ENCODE measurements at regions not wholly inside any gene's neighbourhood (a gene's known extent, or its start where the extent isn't known, plus 50 kb on each side); places are given as distances from the start of the nearest gene placed in this dataset.

DNA sequence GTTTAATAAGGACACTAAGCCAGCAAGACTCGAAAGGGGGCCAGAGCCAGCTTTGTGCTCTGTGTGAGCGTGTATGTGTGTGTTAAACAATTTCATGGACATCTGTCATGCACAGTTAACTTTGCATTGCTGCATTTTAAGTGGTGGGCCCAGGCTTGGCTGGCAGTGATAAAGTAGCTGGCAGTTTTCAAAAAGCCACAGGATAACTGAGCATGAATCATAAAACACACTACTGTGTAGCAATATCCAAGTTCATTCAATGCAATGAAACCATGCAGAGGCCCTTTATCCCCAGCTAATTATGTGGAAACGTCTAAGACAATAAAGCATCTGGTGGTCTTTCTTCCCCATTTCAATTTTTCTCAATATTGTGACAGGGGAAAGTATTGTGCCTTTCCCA lies 132.9 kb downstream of the NKX6-1 start:
- no peak overlapping the region for H3K4me3 Mint-ChIP-seq
- H3K4me2 ChIP-seq: no peak overlapping the region
- peak overlapping the region; percentile 35; the same call in 1 of the 2 replicates for H2AFZ ChIP-seq
- no peak overlapping the region for H3K4me3 ChIP-seq
- H3K27ac ChIP-seq (ENCODE audit: low read depth): no peak overlapping the region
- DNase-seq (ENCODE audit: low spot score) (no peak), ATAC-seq (no peak)
- H3K9me2 ChIP-seq (ENCODE audit: insufficient read depth): no peaks in the 10 kb centered on the region
- H3K27me3 Mint-ChIP-seq (ENCODE audit: insufficient read depth, low read depth, poor library complexity): no peaks in the 10 kb centered on the region
- no peaks in the 10 kb centered on the region for H3K4me1 ChIP-seq (ENCODE audit: insufficient read depth)
- H4K20me1 ChIP-seq (replicated peaks; ENCODE audit: insufficient read depth): no peaks in the 10 kb centered on the region
- no peaks in the 10 kb centered on the region for H3K27me3 ChIP-seq (ENCODE audit: insufficient read depth)
- H3K4me1 Mint-ChIP-seq: peaks cover 4% of the 10 kb centered on the region; the same call in 2 of the 3 replicates
- H3K9me3 Mint-ChIP-seq: peaks cover 3% of the 10 kb centered on the region; the same call in 1 of the 3 replicates
- no peaks in the 10 kb centered on the region for H3F3A ChIP-seq (replicated peaks; ENCODE audit: low read depth)
- H3K36me3 Mint-ChIP-seq (ENCODE audit: low read depth): 0 out of 3 replicates have a peak, but pooled peaks cover 3% of the 10 kb centered on the region
- TF ChIP-seq ETS1 (IDR thresholded peaks at IDR 0.05) (no peak), EZH2phosphoT487 (IDR thresholded peaks at IDR 0.05; ENCODE audit: unreplicated experiment) (no peak), EZH2 (IDR thresholded peaks at IDR 0.05; ENCODE audit: low read depth, unreplicated experiment) (no peak)
- H3K36me3 ChIP-seq (ENCODE audit: insufficient read depth): no peaks in the 10 kb centered on the region
- no peaks in the 10 kb centered on the region for H3K79me2 ChIP-seq (replicated peaks; ENCODE audit: insufficient read depth)
- H3K27ac Mint-ChIP-seq: no peak overlapping the region

DNA sequence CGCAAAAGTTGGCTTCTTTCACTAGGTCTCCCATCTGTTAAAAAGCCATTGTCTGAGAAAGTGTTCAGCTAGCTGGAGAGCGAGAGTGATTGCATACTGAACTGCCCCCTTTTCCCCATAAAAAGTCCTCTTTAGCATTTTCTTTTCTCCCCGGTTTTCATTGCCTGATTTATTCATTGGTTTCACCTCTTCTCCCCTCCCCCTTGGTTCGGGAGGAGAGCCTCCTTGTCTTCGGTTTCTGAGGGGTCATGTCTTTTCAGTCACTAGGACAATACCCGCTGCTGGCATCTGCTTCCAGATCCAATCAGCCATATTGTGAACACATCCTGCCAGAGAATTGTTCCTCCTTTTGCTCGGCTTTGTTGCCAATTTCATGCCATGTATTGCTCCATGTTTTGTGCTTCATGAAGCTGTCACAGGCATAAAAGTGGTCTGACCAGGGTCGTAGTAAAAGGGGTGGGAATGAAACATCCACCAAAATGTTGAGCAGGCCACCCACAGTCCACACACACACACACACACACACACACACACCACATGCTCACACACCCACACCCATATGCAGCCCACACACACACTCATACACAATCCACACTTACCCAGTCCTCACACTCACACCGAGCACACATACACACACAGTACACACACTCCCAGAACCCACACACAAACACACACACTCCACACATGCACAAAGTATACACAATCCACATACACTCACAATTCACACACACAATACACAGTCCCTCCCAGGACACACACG lies 136.0 kb downstream of the NKX6-1 start:
- H3K4me1 ChIP-seq (ENCODE audit: insufficient read depth): no peaks in the 10 kb centered on the region
- Mint-ChIP-seq H3K9me3 (peaks cover 3% of the 10 kb centered on the region; the same call in 1 of the 3 replicates), H3K27me3 (ENCODE audit: insufficient read depth, low read depth, poor library complexity) (no peaks in the 10 kb centered on the region), H3K27ac (no peak overlapping the region), H3K4me1 (peaks cover 4% of the 10 kb centered on the region; the same call in 2 of the 3 replicates), H3K36me3 (ENCODE audit: low read depth) (0 out of 3 replicates have a peak, but pooled peaks cover 5% of the 10 kb centered on the region), H3K4me3 (no peak overlapping the region)
- H3F3A ChIP-seq (replicated peaks; ENCODE audit: low read depth): no peaks in the 10 kb centered on the region
- H4K20me1 ChIP-seq (replicated peaks; ENCODE audit: insufficient read depth): no peaks in the 10 kb centered on the region
- H3K4me2 ChIP-seq: no peak overlapping the region
- DNase-seq (ENCODE audit: low spot score): no peak
- H2AFZ ChIP-seq: peak overlapping the region; percentile 56; the same call in 1 of the 2 replicates
- H3K4me3 ChIP-seq: no peak overlapping the region
- ATAC-seq: no peak
- no peaks in the 10 kb centered on the region for H3K27me3 ChIP-seq (ENCODE audit: insufficient read depth)
- no peaks in the 10 kb centered on the region for H3K9me2 ChIP-seq (ENCODE audit: insufficient read depth)
- H3K36me3 ChIP-seq (ENCODE audit: insufficient read depth): no peaks in the 10 kb centered on the region
- no peaks in the 10 kb centered on the region for H3K79me2 ChIP-seq (replicated peaks; ENCODE audit: insufficient read depth)
- H3K27ac ChIP-seq (ENCODE audit: low read depth): no peak overlapping the region
- no peak for TF ChIP-seq STAT1 (IDR thresholded peaks at IDR 0.05; ENCODE audit: unreplicated experiment)
- no peak for TF ChIP-seq EZH2phosphoT487 (IDR thresholded peaks at IDR 0.05; ENCODE audit: unreplicated experiment)
- no peak for TF ChIP-seq CREB1 (CRISPR knock-in tag; IDR thresholded peaks at IDR 0.05; ENCODE audit: low read depth)
- TF ChIP-seq, protein P1, sequence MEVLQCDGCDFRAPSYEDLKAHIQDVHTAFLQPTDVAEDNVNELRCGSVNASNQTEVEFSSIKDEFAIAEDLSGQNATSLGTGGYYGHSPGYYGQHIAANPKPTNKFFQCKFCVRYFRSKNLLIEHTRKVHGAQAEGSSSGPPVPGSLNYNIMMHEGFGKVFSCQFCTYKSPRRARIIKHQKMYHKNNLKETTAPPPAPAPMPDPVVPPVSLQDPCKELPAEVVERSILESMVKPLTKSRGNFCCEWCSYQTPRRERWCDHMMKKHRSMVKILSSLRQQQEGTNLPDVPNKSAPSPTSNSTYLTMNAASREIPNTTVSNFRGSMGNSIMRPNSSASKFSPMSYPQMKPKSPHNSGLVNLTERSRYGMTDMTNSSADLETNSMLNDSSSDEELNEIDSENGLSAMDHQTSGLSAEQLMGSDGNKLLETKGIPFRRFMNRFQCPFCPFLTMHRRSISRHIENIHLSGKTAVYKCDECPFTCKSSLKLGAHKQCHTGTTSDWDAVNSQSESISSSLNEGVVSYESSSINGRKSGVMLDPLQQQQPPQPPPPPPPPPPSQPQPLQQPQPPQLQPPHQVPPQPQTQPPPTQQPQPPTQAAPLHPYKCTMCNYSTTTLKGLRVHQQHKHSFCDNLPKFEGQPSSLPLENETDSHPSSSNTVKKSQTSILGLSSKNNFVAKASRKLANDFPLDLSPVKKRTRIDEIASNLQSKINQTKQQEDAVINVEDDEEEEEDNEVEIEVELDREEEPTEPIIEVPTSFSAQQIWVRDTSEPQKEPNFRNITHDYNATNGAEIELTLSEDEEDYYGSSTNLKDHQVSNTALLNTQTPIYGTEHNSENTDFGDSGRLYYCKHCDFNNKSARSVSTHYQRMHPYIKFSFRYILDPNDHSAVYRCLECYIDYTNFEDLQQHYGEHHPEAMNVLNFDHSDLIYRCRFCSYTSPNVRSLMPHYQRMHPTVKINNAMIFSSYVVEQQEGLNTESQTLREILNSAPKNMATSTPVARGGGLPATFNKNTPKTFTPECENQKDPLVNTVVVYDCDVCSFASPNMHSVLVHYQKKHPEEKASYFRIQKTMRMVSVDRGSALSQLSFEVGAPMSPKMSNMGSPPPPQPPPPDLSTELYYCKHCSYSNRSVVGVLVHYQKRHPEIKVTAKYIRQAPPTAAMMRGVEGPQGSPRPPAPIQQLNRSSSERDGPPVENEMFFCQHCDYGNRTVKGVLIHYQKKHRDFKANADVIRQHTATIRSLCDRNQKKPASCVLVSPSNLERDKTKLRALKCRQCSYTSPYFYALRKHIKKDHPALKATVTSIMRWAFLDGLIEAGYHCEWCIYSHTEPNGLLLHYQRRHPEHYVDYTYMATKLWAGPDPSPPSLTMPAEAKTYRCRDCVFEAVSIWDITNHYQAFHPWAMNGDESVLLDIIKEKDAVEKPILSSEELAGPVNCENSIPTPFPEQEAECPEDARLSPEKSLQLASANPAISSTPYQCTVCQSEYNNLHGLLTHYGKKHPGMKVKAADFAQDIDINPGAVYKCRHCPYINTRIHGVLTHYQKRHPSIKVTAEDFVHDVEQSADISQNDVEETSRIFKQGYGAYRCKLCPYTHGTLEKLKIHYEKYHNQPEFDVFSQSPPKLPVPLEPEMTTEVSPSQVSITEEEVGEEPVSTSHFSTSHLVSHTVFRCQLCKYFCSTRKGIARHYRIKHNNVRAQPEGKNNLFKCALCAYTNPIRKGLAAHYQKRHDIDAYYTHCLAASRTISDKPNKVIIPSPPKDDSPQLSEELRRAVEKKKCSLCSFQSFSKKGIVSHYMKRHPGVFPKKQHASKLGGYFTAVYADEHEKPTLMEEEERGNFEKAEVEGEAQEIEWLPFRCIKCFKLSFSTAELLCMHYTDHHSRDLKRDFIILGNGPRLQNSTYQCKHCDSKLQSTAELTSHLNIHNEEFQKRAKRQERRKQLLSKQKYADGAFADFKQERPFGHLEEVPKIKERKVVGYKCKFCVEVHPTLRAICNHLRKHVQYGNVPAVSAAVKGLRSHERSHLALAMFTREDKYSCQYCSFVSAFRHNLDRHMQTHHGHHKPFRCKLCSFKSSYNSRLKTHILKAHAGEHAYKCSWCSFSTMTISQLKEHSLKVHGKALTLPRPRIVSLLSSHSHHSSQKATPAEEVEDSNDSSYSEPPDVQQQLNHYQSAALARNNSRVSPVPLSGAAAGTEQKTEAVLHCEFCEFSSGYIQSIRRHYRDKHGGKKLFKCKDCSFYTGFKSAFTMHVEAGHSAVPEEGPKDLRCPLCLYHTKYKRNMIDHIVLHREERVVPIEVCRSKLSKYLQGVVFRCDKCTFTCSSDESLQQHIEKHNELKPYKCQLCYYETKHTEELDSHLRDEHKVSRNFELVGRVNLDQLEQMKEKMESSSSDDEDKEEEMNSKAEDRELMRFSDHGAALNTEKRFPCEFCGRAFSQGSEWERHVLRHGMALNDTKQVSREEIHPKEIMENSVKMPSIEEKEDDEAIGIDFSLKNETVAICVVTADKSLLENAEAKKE (CRISPR knock-in tag; IDR thresholded peaks at IDR 0.05): no peak
- TF ChIP-seq ZNF331 (CRISPR knock-in tag; IDR thresholded peaks at IDR 0.05; ENCODE audit: low read depth): no peak
- TF ChIP-seq, protein P2, sequence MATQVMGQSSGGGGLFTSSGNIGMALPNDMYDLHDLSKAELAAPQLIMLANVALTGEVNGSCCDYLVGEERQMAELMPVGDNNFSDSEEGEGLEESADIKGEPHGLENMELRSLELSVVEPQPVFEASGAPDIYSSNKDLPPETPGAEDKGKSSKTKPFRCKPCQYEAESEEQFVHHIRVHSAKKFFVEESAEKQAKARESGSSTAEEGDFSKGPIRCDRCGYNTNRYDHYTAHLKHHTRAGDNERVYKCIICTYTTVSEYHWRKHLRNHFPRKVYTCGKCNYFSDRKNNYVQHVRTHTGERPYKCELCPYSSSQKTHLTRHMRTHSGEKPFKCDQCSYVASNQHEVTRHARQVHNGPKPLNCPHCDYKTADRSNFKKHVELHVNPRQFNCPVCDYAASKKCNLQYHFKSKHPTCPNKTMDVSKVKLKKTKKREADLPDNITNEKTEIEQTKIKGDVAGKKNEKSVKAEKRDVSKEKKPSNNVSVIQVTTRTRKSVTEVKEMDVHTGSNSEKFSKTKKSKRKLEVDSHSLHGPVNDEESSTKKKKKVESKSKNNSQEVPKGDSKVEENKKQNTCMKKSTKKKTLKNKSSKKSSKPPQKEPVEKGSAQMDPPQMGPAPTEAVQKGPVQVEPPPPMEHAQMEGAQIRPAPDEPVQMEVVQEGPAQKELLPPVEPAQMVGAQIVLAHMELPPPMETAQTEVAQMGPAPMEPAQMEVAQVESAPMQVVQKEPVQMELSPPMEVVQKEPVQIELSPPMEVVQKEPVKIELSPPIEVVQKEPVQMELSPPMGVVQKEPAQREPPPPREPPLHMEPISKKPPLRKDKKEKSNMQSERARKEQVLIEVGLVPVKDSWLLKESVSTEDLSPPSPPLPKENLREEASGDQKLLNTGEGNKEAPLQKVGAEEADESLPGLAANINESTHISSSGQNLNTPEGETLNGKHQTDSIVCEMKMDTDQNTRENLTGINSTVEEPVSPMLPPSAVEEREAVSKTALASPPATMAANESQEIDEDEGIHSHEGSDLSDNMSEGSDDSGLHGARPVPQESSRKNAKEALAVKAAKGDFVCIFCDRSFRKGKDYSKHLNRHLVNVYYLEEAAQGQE (IDR thresholded peaks at IDR 0.05; ENCODE audit: unreplicated experiment): no peak
- TF ChIP-seq POLR2AphosphoS5 (IDR thresholded peaks at IDR 0.05; ENCODE audit: low read depth): no peak
- TF ChIP-seq JUNB (IDR thresholded peaks at IDR 0.05; ENCODE audit: unreplicated experiment): no peak
- TF ChIP-seq EZH2 (IDR thresholded peaks at IDR 0.05; ENCODE audit: low read depth, unreplicated experiment): no peak

Measured in GM23338 (cell line).